Omental fat pad (tissue), 3 donors: ENCODE measurements at regions not wholly inside any gene's neighbourhood (a gene's known extent, or its start where the extent isn't known, plus 50 kb on each side); places are given as distances from the start of the nearest gene placed in this dataset.
"Not testable (repeated sequence)": the region's sequence is repeated elsewhere in the genome, so short reads cannot be mapped to it uniquely, and the experiment has no call there.

ENCODE experiments used
- ATAC-seq: fragments of 150-250 bp; one replicate; pipeline ENCODE4 v1.9.1; 2016; ENCODE audit warnings: mild to moderate bottlenecking, moderate library complexity; ENCODE audit not compliant: low FRiP score
- DNase-seq: peaks from one replicate; pipeline ENCODE4 v3.0.0-alpha.2; 2019; ENCODE audit warnings: low spot score
- CTCF ChIP-seq, 3 donors: fragments of 450-650 bp; IDR thresholded peaks; one replicate each; pipeline ENCODE4 v1.5.1; 2016 to 2017; ENCODE audit warnings: antibody characterized with exemption in 3 of 3, mild to moderate bottlenecking in 3 of 3, moderate library complexity in 2 of 3

- ATAC-seq: no peak
- DNase-seq: no peak
- no peak for TF ChIP-seq CTCF (IDR thresholded peaks at IDR 0.05)
Measured at GRCh38 chr2:38141501-38141900, 65.5 kb upstream of the CYP1B1 start.

DNA sequence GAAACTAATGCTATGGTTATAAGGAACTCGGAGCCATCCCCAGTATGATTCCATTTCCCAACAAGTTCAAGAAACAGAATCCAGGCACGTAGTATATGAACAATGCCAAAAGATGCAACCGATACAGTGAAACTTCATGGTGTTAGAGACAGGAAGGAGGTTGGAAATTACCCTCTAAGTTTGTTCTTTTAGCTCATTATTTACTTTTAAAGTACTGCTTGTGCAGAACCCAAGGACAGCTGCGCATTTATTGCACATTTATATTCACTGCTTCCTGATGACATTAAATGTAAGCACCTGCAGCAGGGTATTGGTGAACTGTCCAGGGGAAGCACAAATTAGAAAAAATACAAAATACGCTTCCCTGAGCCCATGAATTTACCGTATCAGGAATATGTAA, 63.0 kb upstream of the CYP1B1 start:
- TF ChIP-seq CTCF (IDR thresholded peaks at IDR 0.05): no peak
- no peak for ATAC-seq
- DNase-seq: no peak

- no peak for TF ChIP-seq CTCF (IDR thresholded peaks at IDR 0.05)
- ATAC-seq: no peak
- DNase-seq: no peak
Measured at GRCh38 chr2:38138419-38138818, 62.5 kb upstream of the CYP1B1 start.

DNA sequence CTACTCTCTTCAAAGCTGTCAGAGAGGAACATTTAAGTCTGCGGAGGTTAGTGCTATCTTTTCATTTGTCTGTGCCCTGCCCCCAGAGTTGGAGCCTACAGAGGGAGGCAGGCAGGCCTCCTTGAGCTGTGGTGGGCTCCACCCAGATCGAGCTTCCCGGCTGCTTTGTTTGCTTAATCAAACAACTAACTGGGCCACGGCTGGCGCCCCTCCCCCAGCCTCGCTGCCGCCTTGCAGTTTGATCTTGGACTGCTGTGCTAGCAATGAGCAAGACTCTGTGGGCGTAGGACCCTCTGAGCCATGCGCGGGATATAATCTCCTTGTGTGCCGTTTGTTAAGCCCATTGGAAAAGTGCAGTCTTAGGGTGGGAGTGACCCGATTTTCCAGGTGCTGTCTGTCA, 62.0 kb upstream of the CYP1B1 start:
- DNase-seq, ATAC-seq: not testable (repeated sequence)

DNA sequence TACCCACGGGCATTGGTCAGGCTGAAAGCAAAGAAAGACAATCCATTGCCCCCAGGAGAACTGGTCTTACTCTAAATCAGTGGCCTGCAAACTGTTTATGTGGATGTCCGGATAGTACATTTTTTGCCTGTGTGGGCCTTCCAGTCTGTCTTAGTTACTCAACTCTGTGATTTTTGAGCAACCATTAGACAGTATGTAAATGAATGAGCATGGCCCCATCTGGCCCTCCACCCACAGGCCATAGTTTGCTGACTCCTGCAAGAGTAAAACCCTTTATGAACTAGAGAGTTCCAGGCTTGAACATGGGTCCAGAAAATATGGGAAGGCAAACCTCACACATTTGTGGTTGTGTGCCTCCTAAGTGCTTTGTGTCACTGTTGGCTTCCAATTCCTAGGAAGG, 55.7 kb upstream of the CYP1B1 start:
- ATAC-seq: no peak

GRCh38 chr2:38130876-38131275, 54.9 kb upstream of the CYP1B1 start:
- ATAC-seq: no peak
- no peak for TF ChIP-seq CTCF (IDR thresholded peaks at IDR 0.05)
- no peak for DNase-seq

More for the DNA sequence above, 55.7 kb upstream of the CYP1B1 start:
- TF ChIP-seq CTCF (IDR thresholded peaks at IDR 0.05): no peak
- DNase-seq: no peak

- TF ChIP-seq CTCF (IDR thresholded peaks at IDR 0.05): no peak
- DNase-seq (no peak), ATAC-seq (no peak)
Measured at GRCh38 chr2:38129987-38130386, 54.0 kb upstream of the CYP1B1 start.

- no peak for TF ChIP-seq CTCF (IDR thresholded peaks at IDR 0.05)
- no peak for DNase-seq
- ATAC-seq: no peak
Measured at GRCh38 chr2:38129481-38129880, 53.5 kb upstream of the CYP1B1 start.
